Glutamatergic neuron (in vitro differentiated cells): ENCODE measurements at regions not wholly inside any gene's neighbourhood (a gene's known extent, or its start where the extent isn't known, plus 50 kb on each side); places are given as distances from the start of the nearest gene placed in this dataset.

Experiments
- DNase-seq: peaks from one replicate; pipeline ENCODE4 v3.0.0; 2022
- H3K27ac Mint-ChIP-seq: one replicate; pipeline ENCODE4 v1.8.0; 2020; ENCODE audit warnings: mild to moderate bottlenecking, mixed read lengths, inconsistent platforms; ENCODE audit not compliant: unreplicated experiment
- H3K27me3 Mint-ChIP-seq: one replicate; pipeline ENCODE4 v1.8.0; 2020; ENCODE audit warnings: mild to moderate bottlenecking, moderate library complexity, mixed read lengths, inconsistent platforms; ENCODE audit not compliant: unreplicated experiment
- H3K36me3 Mint-ChIP-seq: one replicate; pipeline ENCODE4 v1.8.0; 2020; ENCODE audit warnings: mild to moderate bottlenecking, mixed read lengths, inconsistent platforms; ENCODE audit not compliant: unreplicated experiment
- H3K4me1 Mint-ChIP-seq: one replicate; pipeline ENCODE4 v1.8.0; 2020; ENCODE audit warnings: mild to moderate bottlenecking, low read depth, mixed read lengths, inconsistent platforms; ENCODE audit not compliant: unreplicated experiment
- H3K4me3 Mint-ChIP-seq: one replicate; pipeline ENCODE4 v1.8.0; 2020; ENCODE audit warnings: mild to moderate bottlenecking, mixed read lengths, inconsistent platforms; ENCODE audit not compliant: unreplicated experiment
- H3K9me3 Mint-ChIP-seq: one replicate; pipeline ENCODE4 v1.8.0; 2020; ENCODE audit warnings: mild to moderate bottlenecking, moderate library complexity, mixed read lengths, inconsistent platforms; ENCODE audit not compliant: unreplicated experiment
- TF ChIP-seq, protein P1 (sequence below): fragments of 200-600 bp; sonication (generic); IDR thresholded peaks from one replicate; pipeline ENCODE4 v1.5.0; 2021; ENCODE audit not compliant: partially characterized antibody, unreplicated experiment

DNA sequence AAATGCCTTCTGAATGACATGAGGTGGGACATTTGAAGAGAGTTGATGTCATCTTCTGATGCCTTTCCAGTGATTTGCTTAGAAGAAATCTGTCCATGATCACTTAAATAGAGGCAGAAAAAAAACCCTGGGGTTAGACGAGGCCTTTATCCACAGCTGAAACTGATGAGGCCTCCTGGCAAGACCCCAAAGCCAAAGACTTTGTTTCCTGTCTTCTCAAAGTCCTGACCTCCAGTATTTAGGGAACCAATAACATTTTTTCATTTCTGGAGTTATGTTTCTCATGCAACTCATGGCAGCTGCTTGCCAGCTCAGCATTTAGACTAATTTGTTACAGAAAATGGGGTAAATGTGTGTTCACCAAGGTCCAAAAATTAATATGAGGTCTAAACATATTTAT lies 248.0 kb upstream of the PRDM1 start:
- DNase-seq = no peak
- no peak overlapping the region for H3K27ac Mint-ChIP-seq
- H3K36me3 Mint-ChIP-seq = no peaks in the 10 kb centered on the region
- no peaks in the 10 kb centered on the region for H3K27me3 Mint-ChIP-seq
- H3K9me3 Mint-ChIP-seq = no peaks in the 10 kb centered on the region
- H3K4me3 Mint-ChIP-seq = no peak overlapping the region
- TF ChIP-seq, protein P1, sequence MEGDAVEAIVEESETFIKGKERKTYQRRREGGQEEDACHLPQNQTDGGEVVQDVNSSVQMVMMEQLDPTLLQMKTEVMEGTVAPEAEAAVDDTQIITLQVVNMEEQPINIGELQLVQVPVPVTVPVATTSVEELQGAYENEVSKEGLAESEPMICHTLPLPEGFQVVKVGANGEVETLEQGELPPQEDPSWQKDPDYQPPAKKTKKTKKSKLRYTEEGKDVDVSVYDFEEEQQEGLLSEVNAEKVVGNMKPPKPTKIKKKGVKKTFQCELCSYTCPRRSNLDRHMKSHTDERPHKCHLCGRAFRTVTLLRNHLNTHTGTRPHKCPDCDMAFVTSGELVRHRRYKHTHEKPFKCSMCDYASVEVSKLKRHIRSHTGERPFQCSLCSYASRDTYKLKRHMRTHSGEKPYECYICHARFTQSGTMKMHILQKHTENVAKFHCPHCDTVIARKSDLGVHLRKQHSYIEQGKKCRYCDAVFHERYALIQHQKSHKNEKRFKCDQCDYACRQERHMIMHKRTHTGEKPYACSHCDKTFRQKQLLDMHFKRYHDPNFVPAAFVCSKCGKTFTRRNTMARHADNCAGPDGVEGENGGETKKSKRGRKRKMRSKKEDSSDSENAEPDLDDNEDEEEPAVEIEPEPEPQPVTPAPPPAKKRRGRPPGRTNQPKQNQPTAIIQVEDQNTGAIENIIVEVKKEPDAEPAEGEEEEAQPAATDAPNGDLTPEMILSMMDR = no peak
- H3K4me1 Mint-ChIP-seq = no peaks in the 10 kb centered on the region

DNA sequence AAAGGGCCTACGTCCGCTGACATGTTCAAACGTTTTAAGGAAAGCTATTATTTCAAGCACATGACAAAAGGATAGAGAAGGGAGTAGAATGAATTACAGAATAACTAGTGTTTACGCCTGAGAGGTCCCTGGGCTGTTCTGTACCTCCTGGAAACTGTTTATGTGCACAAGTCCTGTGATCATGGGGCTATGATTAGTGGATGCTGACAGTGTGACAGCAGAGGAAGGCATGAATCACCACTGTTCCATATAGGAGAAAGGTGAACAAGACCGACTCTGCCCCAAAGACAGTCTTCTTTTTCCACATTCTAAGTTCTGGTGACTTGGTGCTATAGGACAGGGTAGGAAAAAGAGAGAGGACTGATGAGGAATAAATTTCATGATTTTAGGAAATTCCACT lies 249.2 kb upstream of the PRDM1 start:
- H3K4me3 Mint-ChIP-seq = no peak overlapping the region
- H3K27me3 Mint-ChIP-seq = no peaks in the 10 kb centered on the region
- TF ChIP-seq, protein P1 = no peak
- H3K36me3 Mint-ChIP-seq = no peaks in the 10 kb centered on the region
- no peaks in the 10 kb centered on the region for H3K9me3 Mint-ChIP-seq
- H3K27ac Mint-ChIP-seq = no peak overlapping the region
- DNase-seq = no peak
- H3K4me1 Mint-ChIP-seq = peaks cover 3% of the 10 kb centered on the region

DNA sequence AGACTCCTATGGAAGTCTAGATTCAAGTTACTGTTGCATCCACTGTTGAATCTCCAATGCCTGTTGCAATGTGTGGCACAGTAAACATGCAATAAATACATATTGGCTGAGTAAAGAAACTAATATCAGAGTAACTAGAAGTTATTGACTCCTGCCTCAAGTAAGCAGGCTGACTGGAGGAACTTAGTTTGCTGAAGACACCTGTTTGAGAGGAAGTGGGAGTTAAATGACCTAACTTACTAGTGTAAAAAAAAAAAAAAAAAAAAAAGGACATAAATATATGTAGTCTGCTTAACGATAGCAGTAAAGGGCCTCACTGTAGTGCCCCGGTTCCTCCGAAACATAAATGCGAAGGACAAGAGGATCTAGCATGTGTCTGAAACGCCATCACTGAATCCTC lies 249.8 kb upstream of the PRDM1 start:
- Mint-ChIP-seq H3K36me3 (no peaks in the 10 kb centered on the region), H3K4me3 (no peak overlapping the region), H3K27ac (no peak overlapping the region), H3K9me3 (no peaks in the 10 kb centered on the region), H3K27me3 (no peaks in the 10 kb centered on the region), H3K4me1 (peaks cover 6% of the 10 kb centered on the region)
- DNase-seq = no peak
- TF ChIP-seq, protein P1 = no peak

DNA sequence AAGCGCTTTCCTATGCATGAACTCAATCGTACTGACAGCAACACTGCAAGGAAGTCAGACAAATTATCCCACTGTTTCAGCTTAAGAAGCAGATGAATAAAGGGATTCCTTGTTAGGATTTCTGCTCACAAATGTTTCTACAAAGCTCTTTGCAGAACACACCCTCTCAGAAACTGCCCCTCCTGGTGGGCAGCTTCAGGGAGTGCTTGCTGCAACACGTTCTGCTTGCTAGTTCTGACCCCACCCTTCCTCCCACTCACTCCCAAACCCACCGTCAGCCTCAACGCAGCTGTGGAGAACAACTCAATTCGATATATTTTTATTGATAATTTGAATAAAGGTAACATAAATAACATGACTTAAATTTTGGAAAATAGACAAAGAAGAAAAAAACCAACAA lies 250.8 kb upstream of the PRDM1 start:
- Mint-ChIP-seq H3K4me3 (no peak overlapping the region), H3K27me3 (no peaks in the 10 kb centered on the region), H3K4me1 (peaks cover 7% of the 10 kb centered on the region), H3K9me3 (peaks cover 2% of the 10 kb centered on the region), H3K27ac (no peak overlapping the region), H3K36me3 (no peaks in the 10 kb centered on the region)
- peak; percentile 54 for DNase-seq
- TF ChIP-seq, protein P1 = peak; percentile 56

DNA sequence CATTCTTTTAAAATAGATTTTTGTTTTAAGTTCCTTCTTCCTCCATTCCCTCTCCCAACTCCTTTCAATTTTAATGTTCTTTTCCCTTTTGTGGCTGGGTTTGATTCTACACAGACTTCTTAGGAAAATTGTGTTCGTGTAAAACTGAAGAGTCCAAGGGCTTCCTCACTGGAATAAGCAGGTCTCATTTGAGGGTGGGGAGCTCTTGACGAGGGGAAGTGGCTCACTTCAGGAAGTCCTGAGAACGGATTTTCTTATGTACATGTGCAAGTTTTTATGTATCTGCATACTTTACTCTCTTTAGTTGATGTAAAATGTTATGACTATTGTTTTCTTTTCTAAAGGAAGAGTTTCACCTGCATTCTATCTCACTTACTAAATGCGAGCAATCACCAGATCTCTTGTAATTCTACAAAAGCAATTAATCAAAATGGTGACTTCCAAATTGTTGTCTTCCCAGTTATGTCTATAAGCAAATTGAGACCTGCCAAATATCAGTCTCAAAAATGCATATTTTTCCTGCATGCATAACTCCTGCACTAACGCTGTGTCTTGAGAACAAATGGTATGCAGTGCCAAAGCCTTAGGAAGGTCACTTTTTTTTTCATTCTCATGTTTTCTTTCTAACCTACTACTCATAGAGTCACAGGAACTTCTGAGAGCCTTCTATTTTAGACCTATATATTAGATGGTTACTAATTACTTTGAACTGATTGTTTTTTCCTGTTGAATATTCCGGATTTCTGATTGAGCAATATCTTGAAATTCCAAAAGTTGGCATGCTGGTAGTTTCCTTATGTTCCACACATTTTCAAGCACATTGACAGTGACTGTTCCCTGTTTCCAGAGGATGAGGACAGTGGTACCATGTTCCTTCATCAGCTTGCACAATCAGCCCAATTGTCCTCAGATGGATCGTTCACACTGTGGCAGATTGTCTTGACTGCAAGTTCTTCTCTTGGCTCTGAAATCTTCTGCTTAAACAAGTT lies 251.9 kb upstream of the PRDM1 start:
- peaks cover 7% of the 10 kb centered on the region for H3K4me1 Mint-ChIP-seq
- TF ChIP-seq, protein P1 = no peak
- H3K4me3 Mint-ChIP-seq = no peak overlapping the region
- H3K27me3 Mint-ChIP-seq = no peaks in the 10 kb centered on the region
- H3K9me3 Mint-ChIP-seq = peaks cover 3% of the 10 kb centered on the region
- DNase-seq = no peak
- H3K36me3 Mint-ChIP-seq = no peaks in the 10 kb centered on the region
- H3K27ac Mint-ChIP-seq = no peak overlapping the region
